H1 (cell line): ENCODE measurements at regions not wholly inside any gene's neighbourhood (a gene's known extent, or its start where the extent isn't known, plus 50 kb on each side); places are given as distances from the start of the nearest gene placed in this dataset.

Source experiments
- CTCF ChIP-seq, 3 experiments: IDR thresholded peaks; 1 replicate in 2 of 3; 2 replicates in 1 of 3; pipeline versions ENCODE4 v1.5.1 to v1.6.1; 2011; ENCODE audit warnings: low read length in 3 of 3, mild to moderate bottlenecking in 3 of 3, inconsistent platforms in 2 of 3, low read depth in 1 of 3, moderate library complexity in 1 of 3; ENCODE audit not compliant: insufficient read depth in 1 of 3; ENCODE audit errors: control extremely low read depth in 1 of 3
- TAF1 ChIP-seq: IDR thresholded peaks from 2 replicates; pipeline ENCODE4 v1.6.1; 2011; ENCODE audit warnings: mild to moderate bottlenecking, low read depth, low read length
- YY1 ChIP-seq: IDR thresholded peaks from 2 replicates; pipeline ENCODE4 v1.6.1; 2011; ENCODE audit warnings: low read depth, mild to moderate bottlenecking, low read length

- no peak for TF ChIP-seq YY1
- TF ChIP-seq CTCF (IDR thresholded peaks at IDR 0.05; ENCODE audit: control extremely low read depth in 1 of 3, insufficient read depth in 1 of 3, low read depth in 1 of 3, low read length in 3 of 3) = no peak
- no peak for TF ChIP-seq TAF1
Observed at GRCh38 chr22:49015993-49016908, 811.4 kb downstream of the BRD1 start.
